ENCODE measurements at regions not wholly inside any gene's neighbourhood (a gene's known extent, or its start where the extent isn't known, plus 50 kb on each side); places are given as distances from the start of the nearest gene placed in this dataset.

GRCh38 chr5:175788155-175788787 lies 83.1 kb upstream of the CPLX2 start:
- H3K56ac ChIP-seq (replicated peaks; ENCODE audit: insufficient read length, low read depth, low read length), result no peak overlapping the region
- H3K23me2 ChIP-seq (ENCODE audit: low read depth, low read length), result no peaks in the 10 kb centered on the region; the same call in 1 of the 2 replicates
- H3K9me3 ChIP-seq (ENCODE audit: insufficient read depth in 2 of 2, low read depth in 1 of 2, low read length in 1 of 2), result no peaks in the 10 kb centered on the region
- 90% methylated on average over 9 of the region's 9 CpGs; no CpG with 5 or more reads in 1 of the 2 experiments for WGBS, 2 experiments (ENCODE audit: extremely low coverage in 1 of 2, insufficient coverage in 1 of 2, insufficient read length in 1 of 2, insufficient replicate concordance in 2 of 2, low coverage in 1 of 2, low lambda C conversion rate in 2 of 2, missing lambda C conversion rate in 1 of 2)
- no peak overlapping the region for H2BK12ac ChIP-seq (ENCODE audit: low read depth, low read length)
- no peak for DNase-seq (ENCODE audit: low read depth in 1 of 2, low spot score in 2 of 2)
- H3K4me3 ChIP-seq (ENCODE audit: extremely low read depth in 1 of 4, insufficient read depth in 2 of 4, low read depth in 3 of 4, low read length in 4 of 4), result no peak overlapping the region
- no peak overlapping the region for H3K14ac ChIP-seq (ENCODE audit: insufficient read length)
- H3K4ac ChIP-seq (replicated peaks; ENCODE audit: insufficient read length, low read depth, low read length), result no peak overlapping the region
- H2BK5ac ChIP-seq (ENCODE audit: low read depth, low read length), result no peak overlapping the region
- POLR2A ChIA-PET (ENCODE audit: partially characterized antibody), result no interaction called here
- no peaks in the 10 kb centered on the region for H3K36me3 ChIP-seq (ENCODE audit: control insufficient read depth in 2 of 4, insufficient read depth in 4 of 4, low read length in 3 of 4)
- no peak overlapping the region for H3K4me2 ChIP-seq (ENCODE audit: insufficient read depth in 1 of 2, low read depth in 2 of 2, low read length in 2 of 2)
- no peak overlapping the region for H4K8ac ChIP-seq (ENCODE audit: extremely low read depth, insufficient read depth, low read length)
- H3K79me1 ChIP-seq (ENCODE audit: low read depth, low read length), result no peaks in the 10 kb centered on the region
- H2AK5ac ChIP-seq (ENCODE audit: low read depth, low read length), result no peak overlapping the region
- no peak overlapping the region for H2BK20ac ChIP-seq (ENCODE audit: low read length)
- H2BK120ac ChIP-seq (replicated peaks; ENCODE audit: low read depth, low read length), result no peak overlapping the region
- peaks cover 0 to 1% (median 0%) of the 10 kb centered on the region in 4 experiments; a peak in 1 of 7 replicates for H3K27me3 ChIP-seq (replicated peaks in 1 of 4; ENCODE audit: control insufficient read depth in 3 of 4, extremely low read depth in 1 of 4, insufficient read depth in 3 of 4, low read length in 3 of 4)
- no peak overlapping the region for H2BK15ac ChIP-seq (ENCODE audit: low read length)
- H3K9ac ChIP-seq (replicated peaks in 1 of 4; ENCODE audit: extremely low read depth in 1 of 4, low read depth in 3 of 4, low read length in 3 of 4), result no peak overlapping the region
- no peaks in the 10 kb centered on the region for H4K20me1 ChIP-seq (replicated peaks in 1 of 2; ENCODE audit: control insufficient read depth in 1 of 2, insufficient read depth in 2 of 2, low read length in 2 of 2)
- H3K4me1 ChIP-seq (replicated peaks in 1 of 4; ENCODE audit: control insufficient read depth in 3 of 4, insufficient read depth in 4 of 4, low read length in 3 of 4), result no peaks in the 10 kb centered on the region
- no peak overlapping the region for H3K23ac ChIP-seq (ENCODE audit: insufficient read length)
- no peak for FAIRE-seq
- no peaks in the 10 kb centered on the region for H3K79me2 ChIP-seq (ENCODE audit: control insufficient read depth in 1 of 2, insufficient read depth in 2 of 2, low read length in 2 of 2)
- no peak overlapping the region for H3K27ac ChIP-seq (ENCODE audit: low read depth, low read length)
- H2AFZ ChIP-seq (ENCODE audit: low read length), result no peak overlapping the region
- H4K5ac ChIP-seq (ENCODE audit: insufficient read length, low read depth, low read length), result no peak overlapping the region
- H4K91ac ChIP-seq (replicated peaks; ENCODE audit: insufficient read length, low read length), result no peak overlapping the region
- no peak overlapping the region for H3K18ac ChIP-seq (ENCODE audit: extremely low read depth, low read length)
- CTCF ChIA-PET (ENCODE audit: partially characterized antibody), result interaction anchor here (0.8 to 2.4 kb wide), 8 partner anchors 8 to 83 kb away, joined by 3 to 10 read pairs (median 5); partner anchors contain the start of gene CPLX2
- TF ChIP-seq SP4 (IDR thresholded peaks at IDR 0.05; ENCODE audit: low read length), result no peak
- no peak for TF ChIP-seq CHD1 (IDR thresholded peaks at IDR 0.05; ENCODE audit: low read depth, low read length)
- TF ChIP-seq SRF (IDR thresholded peaks at IDR 0.05; ENCODE audit: low read depth, low read length), result no peak
